Superior temporal gyrus (tissue), 1 donor: ENCODE measurements at regions not wholly inside any gene's neighbourhood (a gene's known extent, or its start where the extent isn't known, plus 50 kb on each side); places are given as distances from the start of the nearest gene placed in this dataset.

ENCODE experiments used
- DNase-seq: peaks from one replicate; pipeline ENCODE4 v3.0.0-alpha.2; 2016; ENCODE audit errors: extremely low spot score

DNA sequence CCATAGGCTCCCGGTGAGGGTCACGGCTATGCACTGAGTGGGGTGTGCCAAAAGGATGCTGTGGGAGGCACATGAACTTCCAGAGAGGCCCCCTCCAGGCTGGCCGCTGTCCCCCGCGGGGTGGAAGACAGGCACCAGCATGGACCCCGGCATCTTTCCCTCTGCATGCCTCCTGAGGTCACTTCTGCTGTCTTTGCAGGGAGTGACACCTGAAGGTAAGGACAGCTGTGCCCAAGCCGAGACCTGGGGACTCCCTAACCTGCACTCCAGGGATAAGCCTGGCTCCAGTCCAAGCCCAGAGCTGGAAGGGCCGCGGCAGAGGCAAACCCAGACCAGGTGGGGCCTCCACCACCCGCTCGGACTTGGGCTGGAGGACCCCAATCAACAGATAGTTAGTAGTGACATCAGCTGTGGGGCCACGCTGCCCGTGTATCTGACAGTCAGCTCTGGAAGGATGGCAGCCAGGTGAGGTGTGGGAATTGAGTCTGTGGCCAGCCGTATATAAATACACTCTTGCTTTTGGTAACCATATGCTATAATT, 340.7 kb upstream of the MKI67 start:
- DNase-seq = no peak

DNA sequence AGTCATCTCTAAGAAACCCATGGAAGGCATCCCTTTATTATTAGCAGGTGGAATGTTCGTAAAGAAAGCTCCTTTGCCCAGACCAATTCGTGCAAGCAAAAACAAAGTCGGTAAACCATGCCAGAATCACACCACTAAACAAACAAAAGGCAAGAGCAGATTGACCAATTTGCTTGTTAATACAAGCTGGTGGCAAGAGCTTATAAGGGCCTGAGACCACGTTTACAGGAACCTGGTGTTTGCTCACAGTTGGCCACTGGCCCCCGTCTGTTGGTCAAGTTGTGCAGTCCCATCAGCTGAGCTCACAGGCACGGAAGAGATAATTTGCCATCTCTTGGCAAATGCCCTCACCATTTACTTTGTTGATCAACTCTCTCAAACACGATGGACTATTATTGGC, 342.2 kb upstream of the MKI67 start:
- no peak for DNase-seq

DNA sequence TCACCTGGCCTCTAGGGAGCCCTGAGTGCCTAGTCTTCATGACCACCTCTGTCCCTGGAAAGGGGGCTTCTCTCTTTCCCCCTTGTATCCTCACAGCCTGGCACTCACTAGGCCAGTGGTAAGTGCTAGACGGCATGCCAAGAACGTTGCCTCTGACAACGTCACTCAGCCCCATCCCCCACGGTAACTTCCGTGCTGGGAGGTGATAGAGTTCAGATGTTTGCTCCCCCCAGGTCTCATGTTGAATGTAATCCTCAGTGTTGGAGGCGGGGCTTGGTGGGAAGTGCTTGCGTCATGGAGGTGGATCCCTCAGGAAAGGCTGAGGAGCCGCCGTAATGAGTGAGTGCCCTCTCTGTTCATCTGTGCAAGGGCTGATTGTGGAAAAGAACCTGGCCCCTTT, 343.3 kb upstream of the MKI67 start:
- no peak for DNase-seq

DNA sequence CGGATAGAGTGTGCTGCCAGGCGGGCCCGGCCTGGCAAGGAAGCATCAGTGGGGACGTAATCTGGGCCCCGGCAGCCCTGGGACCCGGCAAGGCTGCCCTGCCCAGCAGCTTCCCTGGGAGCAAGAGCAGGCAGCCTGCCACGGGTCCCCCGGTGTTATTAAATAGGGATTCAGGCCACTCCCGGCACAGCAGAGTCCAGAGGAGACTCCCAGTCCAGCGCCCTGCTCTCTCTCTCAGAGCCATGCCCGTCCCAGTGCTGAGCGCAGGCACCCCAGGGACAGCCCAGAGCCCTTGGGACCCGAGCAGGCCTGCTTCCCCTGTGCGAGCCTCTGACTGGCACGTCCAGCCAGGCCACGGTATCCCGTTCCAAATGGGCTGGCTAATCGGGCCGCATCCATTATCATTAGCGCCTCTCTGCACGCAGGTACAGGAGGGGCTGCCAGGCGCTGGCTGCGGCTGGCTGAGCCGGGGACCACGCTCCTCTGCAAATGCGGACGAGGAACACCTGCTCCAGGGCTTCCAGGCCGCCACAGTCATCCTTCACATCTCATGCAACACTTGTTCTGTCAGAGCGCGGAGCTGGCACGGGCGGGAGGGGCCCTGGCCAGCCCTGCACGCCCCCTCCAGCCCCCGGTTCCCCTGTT, 344.2 kb upstream of the MKI67 start:
- DNase-seq = no peak

DNA sequence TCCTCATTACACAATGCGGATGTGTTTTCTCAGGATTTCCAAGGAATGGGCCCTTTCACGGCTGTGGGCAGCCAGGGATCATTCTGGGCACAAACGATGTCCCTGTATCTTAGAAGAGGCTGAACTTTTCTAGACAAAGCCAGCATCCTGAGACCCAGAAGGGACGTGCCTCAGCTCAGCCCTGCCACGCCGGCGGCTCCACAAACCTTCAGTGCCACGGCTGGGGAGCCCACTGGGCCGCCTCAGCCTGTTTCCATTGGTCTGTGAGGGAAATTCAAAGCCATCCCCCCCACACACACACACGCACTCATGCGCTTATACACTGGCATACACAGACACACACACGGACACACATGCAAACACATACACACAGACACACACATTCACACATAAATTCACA, 344.9 kb upstream of the MKI67 start:
- no peak for DNase-seq

DNA sequence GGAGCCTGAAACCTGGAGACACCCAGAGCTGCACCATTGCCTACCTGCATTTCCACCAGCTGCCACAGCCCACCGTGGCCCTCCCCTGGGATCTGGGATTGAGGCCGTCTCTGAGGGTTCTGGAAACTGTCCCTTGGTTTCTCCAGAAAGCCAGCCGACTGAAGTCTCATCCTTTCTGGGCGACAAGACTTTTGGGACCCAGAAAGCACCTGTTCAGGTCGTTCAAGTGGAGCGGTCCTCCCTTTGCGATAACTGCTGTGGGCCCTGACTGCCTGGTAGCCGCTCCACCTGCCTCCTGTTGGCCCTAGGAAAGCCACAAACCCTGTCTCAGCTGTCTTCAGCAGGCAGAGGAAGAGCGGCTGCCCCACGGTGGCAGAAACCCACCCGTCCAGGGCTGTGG, 346.0 kb upstream of the MKI67 start:
- no peak for DNase-seq

DNA sequence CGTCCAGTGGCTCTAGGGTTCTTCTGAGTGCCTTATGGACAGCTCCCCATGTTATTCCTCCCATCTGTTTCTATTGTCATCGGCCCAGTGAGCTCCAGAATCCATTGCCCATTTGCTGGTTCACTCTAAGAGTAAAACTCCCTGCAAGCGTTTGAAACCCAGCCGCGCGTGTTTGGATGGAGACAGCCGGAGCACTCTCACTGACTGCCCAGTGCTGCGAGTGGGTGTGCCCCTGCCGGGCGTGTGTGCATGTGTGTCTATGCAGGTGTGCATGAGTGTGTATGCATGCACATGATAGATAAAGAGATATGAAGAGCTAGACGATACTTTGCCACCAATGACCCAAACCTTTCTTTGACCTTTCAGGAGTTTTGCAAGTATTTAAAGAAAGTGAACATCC, 347.2 kb upstream of the MKI67 start:
- DNase-seq = no peak

DNA sequence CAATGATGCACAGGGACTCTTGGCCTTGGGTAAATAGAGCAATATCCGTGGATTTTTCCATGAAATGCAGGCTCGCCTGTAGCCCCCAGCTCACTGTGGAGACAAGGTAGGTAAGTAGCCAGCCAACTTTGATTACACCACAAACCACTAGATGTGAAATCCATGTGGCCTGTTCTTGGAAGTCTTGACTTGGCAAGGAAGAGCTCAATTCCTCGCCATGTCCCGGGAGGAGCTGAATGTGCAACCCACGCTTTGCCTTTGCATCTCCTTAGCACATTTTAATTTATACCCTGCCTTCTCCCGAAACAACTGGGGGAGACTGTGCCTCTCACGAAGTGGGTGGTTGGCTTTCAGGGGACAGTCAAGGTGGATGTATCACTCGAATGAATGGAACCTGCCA, 347.7 kb upstream of the MKI67 start:
- DNase-seq = peak; percentile 26

DNA sequence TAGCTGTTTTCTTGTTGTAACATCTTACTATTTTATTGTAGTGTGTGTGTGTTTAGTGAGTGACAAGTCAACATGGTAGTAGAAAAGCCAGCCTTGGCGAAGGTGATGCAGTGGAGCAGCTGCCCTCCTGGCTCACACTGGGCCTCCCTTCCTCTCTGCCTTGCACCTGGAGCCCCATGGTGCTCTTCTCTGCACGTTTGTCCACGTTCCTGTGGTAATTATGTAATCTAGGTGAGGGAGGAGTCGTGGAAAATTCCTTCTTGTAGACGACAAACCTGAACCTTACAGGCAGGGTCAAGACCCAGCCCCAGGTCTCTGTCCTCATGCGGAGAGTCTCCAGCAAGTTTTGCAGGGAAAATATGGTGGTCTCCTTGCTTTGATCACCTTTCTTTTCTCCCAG, 348.3 kb upstream of the MKI67 start:
- DNase-seq = no peak

DNA sequence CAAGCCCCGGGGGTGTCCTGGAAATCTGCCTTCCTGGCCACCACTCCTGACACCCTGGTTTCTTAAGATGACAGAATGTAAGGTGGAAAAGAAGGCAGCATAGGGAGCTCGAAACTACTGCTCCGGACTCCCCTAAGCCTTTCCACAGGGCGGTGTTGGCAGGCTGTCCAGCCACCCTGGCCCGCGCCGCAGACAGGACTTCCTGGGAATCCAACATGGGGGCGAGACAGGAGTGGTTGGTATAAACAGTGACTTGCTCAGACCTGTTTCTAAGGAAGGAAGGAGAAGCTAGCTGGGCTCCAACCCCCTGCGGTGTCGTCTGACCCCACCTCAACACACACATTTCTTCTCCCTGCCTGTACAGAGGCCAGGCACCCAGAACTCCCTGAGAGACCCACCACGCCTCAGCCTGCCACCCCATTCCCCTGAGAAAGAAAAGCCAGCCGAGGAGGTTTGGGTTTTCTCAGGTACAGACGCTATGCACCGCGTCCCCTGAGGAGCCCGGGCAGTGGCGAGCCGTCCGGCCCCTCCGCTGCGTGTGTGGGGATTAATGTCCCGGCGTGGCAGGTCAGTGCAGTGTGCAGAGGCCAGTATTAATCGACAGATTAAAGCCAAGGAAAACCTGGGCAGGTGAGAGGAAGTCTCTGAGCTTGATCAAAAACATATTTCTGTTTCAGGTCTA, 349.6 kb upstream of the MKI67 start:
- DNase-seq = no peak

DNA sequence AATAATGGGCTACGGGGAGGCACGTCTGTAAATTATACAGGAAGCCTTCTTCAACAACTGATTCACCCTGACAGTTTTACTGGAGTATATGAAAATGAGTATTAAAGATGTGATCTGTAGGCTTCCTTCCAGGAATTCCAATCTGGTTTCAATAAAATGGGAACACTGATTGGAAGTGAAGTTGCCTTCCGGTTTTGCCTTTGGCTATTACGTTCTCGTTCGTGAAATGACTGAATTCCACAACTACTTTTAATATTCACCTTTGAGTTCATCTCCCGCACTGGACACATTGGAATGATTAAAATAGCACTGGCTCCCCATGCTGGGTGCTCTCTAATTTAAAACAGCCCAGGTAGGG, 350.1 kb upstream of the MKI67 start:
- no peak for DNase-seq

DNA sequence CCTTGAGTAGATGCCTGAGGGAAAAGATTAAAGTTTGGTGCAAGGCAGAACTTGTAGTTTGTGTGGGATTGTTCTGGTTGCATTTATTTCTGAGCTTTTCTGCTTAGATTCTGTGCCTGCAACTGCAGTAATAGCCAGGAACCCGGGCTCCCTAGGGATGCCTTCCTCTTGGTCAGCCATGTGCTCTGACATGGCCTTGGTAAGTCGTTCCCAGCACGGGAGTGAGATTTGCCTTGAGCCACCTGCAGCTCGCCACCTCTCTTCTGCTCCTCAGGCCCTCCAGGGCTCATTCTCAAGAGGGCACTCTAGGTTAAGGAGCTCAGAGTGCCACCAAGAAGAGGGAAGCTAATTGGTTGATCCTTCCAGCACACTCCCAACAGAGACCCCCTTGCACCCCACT, 350.6 kb upstream of the MKI67 start:
- no peak for DNase-seq

DNA sequence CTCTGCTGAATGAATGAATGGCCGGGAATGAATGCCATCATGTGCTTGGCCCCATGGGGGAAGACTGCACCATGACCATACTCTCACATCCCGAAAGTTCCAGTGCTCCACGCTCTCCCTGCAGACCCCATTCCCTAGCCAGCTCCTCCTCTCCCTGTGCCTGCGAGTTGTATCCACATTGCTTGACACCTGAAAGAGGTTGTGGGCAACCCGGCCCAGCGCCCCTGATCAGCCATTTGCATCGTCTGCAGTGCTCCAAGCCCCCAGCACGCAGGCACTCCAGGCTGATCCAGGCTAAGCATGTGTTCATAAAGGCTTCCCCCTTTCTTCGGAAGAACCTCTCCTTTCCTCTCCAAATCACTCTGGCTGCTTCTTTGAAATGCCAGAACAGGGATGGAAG, 354.4 kb upstream of the MKI67 start:
- no peak for DNase-seq

DNA sequence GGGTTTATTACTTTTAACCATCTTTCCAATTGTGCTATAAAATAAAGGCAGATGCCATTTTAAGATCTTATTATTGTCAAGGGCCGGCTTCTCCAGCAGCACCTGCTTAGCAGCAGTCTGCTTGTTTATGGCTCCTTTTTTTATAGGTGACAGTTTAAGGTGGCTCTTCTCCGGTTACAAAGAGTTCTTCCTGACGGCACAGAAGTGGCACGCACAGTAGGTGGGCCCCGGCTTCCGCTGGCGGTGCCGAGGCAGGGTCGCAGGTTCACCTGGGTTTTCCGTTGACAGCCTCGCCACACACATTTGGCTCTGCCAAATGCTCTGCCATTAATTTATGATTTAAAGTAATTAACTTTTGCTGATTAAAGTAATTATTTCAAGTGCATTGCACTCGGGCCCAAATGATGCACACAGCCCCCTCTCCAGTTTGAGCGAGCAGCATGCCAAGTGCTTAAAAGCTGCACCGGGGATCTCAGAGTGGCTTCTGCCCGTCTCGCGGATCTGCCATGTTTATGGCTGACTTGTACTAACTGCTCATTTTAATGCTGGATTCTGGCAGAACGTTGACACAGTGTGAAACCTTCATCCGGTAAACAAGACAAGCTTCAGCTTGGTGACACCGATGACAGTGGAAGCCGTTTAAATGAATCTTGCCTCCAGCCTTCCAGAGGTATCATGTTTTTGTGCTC, 355.1 kb upstream of the MKI67 start:
- no peak for DNase-seq

DNA sequence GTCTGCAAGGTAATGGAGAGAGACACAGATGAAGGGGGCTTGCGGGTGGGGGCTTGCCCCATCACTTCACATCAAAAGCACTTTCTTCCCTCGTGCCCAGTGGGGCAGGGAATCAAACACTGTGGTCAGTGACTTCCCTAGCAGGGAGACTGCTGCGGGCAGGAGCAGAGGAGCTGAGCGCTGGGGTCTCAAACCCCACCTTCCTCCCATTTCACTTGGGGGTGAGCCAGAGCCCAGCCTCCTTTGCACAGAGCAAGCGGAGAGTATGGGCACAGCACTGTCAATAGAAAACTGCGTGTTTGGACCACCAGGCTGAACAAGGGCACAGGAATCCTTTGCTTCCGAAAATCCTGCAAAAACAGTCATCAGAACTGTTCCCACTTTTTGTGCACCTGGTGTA, 355.8 kb upstream of the MKI67 start:
- no peak for DNase-seq

DNA sequence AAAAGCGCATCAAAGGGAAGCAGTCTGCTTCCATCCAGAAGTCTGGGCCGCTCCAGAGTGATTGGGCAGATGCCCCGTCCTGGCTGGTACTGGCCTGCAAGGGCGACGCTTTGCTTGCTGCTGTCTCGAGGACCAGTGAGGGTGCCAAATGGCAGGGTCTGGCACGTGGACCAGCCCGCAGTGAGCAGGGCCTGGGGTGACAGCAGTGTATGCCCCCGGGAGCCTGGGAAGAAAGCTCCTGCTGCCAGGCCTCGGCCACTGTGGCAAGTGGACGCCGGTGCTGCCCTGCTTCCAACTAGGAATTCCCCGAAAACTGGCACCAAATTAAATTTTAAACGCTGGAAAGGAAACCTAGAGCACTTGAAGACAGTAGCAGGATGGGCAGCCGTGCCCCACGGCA, 357.0 kb upstream of the MKI67 start:
- no peak for DNase-seq

DNA sequence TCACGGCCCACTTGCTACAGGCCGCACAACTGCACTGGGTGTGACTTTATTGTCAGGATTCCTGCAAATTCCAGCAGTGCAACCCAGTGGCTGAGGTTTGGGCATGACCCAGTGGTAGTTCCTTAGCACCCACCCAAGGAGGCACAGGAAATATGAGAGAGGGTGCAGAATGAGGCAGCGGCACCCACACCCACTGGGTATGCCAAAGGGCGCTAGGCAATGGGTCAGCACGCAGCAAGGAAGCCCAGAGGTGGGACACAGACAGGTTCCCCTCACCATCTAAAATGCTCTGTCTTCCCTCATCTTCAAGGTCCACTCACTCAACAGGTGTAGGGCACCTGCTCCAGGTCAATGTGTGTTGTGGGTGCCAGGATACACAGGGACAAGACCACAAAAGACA, 357.8 kb upstream of the MKI67 start:
- no peak for DNase-seq

DNA sequence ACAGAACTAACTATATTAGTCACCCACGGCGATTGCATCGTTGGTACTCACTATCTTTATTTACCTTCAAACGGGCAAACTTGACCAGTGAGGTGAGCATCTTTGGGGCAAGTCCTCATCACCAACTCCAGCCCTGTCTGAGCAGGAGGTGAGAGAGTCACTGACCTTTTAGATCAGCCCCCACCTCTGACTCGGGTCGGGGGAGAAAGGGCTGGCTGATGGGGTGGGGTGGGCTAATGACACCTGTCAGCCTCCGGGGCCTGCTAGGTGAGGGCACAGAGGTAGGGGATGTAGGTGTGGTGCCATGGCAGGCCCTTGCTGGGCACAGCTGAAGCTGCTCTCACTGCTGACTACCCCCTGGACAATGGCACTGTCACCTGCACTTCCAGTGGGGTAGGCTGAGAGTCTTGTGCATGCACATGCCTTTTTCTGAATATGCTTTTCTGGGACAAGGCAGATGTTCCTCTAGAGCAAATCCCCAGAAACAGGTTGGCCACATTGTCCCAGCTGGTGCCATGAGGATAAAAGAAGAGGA, 359.5 kb upstream of the MKI67 start:
- DNase-seq = no peak

DNA sequence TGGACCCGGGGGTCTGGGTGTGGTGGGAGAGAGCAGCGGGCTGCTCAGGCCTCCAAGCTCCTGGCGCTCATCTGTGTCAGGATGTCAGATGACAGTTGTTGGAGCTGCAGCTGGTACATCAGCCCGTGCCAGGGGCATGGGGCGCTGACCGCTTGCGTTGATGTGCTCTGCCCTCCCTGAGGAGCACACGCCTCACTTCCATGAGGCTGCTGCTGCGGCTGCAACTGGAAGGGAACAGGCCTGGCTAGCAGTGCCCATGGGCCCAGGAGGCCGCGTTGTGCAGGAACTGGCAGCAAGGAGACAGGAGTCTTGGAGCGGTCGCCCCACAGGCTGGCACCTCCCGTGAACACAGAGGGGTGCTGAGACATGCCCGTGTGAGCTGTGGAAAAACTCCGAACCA, 361.3 kb upstream of the MKI67 start:
- DNase-seq = no peak

DNA sequence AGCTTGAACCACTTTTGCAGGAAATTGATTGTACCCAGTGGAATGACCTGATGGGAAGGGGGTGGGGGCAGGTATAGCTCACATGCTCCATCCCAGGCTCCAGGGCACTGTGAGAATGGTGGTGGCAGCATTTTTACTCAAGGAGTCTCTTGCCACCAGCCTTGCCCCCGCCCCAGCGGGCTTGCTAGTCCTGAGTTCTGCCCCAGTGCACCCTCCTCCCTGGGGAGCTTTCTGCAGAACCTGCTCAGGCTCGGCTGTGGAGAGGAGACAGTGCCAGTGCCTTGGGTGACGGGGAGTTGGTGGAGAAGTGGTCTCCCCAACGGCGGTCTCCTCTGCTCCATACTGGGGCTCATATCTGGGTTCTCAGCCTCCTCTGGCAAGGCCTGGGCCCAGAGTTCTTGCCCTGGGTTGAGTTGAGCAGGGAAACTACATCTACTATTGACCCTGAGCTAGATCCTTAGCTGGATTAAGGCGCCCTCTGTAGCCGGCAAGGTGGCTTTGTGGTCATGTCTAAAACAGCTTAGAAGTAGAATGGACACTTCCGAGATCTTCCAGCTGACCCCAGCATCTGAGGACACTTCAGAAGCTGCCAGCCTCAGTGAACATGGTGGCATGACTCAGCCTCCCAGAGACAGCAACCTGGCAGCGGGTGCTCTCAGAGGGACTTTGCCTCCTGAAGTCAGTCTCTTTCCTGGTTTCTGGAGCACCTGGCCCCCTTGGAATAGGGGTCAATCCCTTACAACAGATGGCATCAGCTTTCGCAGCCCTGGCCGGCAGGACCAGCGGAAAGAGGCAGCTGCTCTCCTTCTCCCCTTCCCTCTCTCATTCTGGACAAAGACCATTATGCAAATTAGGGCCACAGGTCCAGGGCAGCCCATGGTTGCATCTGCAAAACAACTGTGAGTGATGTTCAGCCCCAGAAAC, 363.4 kb upstream of the MKI67 start:
- DNase-seq = no peak

DNA sequence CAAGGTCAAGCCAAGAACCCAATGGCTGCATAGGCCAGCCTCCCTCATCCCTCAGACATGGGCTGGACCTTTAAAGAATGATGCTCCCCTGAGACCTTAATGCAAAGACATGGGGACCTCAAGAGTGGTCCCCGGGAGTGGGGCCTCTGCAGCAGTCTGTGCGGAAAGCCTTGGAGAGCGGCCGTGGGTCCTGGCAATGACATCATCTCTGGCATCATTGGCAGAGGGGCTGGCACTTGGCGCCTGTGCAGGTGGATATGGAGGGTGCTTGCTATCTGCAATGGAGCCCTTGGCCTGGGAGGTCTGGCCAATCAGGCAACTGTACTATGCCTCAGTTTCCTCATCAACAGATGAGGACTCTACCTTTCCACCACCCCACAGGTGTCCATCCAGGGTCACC, 365.5 kb upstream of the MKI67 start:
- DNase-seq = no peak

DNA sequence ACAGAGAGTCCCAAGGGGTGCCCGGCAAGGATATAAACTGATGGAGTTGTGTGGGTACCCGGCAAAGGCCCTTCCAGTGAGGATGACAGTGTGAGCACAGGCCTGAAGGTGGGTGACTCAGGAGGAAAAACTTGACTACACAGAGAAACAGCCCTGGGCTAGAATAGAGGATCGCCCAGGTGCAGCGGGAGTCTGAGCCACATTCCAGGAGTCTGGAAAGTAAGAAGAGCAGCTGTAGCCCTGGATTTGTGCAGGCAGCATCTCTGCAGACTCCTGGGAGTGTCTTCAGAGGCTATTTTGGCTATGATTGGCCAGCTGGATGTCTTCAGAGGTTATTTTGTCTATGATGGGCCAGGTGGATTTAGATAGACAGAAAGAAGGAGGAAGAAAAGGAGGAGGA, 367.6 kb upstream of the MKI67 start:
- DNase-seq = no peak
